Stromal cell of bone marrow (primary cell): ENCODE measurements at regions not wholly inside any gene's neighbourhood (a gene's known extent, or its start where the extent isn't known, plus 50 kb on each side); places are given as distances from the start of the nearest gene placed in this dataset.

ENCODE experiments used
- DNase-seq: peaks from one replicate; pipeline ENCODE4 v3.0.0-alpha.2; 2012; ENCODE audit warnings: low read depth

DNA sequence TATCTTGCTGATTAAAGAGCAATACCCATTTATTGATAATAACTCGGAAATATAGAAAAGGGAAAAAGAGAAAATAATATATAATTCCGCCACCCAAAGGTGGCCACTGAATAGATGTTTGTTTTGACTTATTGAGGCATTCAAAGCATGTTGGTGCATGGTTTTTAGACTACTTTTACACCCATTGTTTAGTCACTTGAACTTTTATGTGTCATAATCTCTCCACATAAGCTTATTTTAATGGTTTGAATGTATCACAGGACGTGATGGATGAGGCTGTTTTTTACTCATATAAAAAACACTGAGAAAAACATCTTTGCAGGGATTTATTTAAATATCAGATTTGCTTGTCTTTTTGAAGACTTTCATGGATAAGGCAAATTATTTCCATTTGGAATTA lies 120.4 kb downstream of the ACKR3 start:
- no peak for DNase-seq

DNA sequence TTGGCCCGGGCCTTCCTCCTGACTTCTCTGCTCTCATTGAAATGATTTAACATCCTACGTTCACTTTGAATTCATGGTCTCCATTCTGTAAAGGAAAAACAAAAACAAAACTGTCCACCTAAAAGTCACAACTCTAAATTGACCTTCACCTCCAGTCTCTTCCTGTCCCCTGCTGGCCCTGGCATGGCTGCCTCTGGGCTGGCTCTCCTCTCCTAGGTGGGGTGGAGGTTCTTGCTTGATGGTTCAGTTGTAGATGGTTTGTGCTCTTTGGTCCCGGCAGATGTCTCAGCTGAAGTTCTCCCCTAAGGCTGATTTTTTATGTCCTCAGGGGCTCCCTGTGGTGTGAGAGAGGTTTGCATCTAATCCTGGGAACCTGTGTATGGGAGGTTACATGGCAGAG lies 121.1 kb downstream of the ACKR3 start:
- no peak for DNase-seq

DNA sequence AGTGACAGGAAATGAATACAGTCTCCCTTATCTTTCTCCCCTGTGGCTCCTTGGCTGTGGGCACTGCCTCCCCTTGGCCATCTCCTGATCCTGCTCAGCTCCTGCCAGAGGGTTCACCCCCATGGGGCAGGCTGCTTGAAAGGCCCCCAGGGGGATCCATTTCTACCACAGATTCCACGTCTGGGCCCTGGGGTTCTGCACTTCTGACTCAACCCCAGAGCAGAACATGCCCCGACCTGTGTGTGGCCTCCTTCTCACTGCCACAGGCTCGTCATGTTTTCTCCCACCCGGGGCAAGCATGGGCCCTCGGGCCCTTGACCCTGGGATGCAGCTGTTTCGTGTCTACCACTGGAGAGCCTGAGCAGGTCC lies 122.2 kb downstream of the ACKR3 start:
- DNase-seq: no peak

DNA sequence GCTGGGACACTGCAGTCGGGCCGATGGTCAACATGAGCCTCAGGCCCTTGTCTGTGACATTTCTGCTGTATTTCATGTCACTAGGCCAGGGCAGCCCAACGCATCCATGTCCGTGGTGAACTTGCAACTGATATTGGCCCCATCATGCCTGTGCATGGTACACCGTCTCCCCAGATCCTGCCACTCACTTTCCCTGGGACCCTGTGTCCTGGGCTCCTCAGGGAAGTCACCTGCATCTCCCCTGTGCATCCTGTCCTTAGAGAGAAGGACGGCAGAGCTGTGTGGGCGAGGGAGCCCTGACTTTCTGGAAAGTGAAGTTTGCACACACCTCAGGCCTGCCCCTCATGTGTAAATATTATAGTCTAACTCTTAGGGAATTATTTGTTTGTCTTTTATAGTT lies 123.3 kb downstream of the ACKR3 start:
- DNase-seq: no peak

- DNase-seq: no peak
Measured at GRCh38 chr2:236693531-236693930, 123.9 kb downstream of the ACKR3 start.

DNA sequence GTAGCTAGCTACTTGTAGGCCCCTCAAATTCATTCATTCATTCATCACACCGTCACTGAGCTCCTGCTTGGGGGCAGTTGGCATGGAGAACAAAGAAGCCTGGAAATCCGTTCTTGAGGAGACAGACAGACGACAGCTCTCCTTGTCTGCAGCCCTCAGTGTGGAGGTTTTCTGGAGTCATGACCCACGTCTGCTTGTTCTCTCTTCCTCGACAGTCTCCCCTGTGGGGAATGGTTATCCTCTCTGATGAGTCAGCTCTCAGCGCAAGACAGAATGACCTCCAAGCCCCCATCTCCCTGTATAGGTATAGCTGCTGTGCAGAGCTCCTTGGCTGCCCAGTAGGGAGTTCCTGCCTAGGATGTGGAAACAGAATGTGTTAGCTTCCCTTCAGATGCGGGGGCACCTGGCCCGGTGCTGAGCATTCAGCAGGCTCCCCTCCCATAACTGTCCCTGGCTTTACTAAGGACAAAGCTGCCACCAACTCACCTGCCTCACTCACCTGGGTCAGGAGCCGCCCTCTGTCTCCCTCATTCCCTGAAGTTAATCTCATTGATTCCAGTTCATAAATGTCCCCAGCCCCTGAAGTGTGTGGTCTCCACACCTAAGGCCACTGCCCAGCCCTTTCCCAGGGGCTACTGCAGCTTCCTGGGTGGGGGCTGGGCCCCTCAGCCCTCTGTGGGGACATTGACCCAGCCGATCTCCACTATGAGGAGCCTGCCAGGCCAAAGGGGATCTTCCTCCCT lies 124.7 kb downstream of the ACKR3 start:
- no peak for DNase-seq

- no peak for DNase-seq
Measured at GRCh38 chr2:236696834-236697233, 127.2 kb downstream of the ACKR3 start.

DNA sequence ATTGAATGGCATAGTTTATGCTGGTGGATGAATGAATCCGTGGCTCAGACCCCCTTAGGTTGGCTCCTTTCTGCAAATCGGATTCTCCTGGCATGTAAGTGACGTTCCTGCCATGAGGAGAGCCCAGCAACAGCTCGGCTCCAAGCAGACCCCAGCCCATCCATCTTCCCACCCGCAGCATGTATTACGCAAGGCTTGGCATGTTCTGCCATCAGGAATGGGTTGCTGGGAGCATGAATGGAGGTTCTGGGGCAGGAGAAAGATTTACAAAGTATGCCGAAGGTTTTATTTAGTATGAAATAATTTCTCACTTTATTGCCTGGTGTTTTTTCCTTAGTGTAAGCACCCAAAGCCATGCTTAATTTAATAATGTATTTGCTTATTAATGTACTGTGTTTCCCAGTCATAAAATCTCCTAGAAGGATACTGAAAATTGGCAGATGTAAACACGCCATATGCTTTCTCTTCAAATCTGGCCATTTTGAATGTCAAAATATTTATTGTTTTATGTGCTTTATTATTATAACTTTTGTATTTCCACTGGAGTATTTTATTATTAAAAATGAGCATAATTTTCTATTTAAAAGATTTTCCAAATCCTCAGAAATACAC lies 128.5 kb downstream of the ACKR3 start:
- DNase-seq: no peak

DNA sequence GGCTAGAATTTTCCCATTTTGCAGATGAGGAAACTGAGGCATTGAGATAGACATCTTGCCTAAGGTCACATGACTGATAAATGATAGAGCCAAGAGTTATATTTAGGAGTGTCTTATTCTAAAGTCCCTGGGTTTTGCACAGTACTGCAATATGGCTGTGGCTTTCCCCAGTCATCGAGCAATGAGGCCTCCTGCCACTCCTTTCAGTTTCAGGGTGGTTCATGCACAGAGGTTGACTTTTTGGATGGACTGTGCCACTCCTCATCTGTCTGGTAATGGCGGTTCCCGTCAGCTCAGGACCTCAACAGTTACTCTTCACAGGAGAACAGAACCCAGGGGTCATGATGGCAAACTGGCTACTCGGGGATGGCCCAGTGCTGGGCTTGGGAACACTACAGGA lies 131.1 kb downstream of the ACKR3 start:
- no peak for DNase-seq

- DNase-seq: no peak
Measured at GRCh38 chr2:236702657-236703372, 133.2 kb downstream of the ACKR3 start.

DNA sequence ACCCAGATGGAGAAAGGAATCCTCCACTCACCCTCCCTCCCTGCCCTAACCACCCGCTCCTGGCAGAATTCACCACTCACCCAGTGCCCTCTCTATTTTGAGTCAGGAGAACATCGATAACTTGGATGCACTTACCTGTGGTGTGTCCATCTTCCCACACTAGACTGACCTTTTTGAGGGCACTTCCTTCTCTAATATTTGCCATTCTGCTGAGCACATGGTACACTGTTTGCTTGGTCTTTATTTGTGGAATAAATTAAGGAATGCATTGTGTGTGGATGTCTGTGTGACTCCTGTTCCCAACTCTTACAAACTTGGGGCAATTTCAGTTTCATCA lies 133.7 kb downstream of the ACKR3 start:
- DNase-seq: no peak

DNA sequence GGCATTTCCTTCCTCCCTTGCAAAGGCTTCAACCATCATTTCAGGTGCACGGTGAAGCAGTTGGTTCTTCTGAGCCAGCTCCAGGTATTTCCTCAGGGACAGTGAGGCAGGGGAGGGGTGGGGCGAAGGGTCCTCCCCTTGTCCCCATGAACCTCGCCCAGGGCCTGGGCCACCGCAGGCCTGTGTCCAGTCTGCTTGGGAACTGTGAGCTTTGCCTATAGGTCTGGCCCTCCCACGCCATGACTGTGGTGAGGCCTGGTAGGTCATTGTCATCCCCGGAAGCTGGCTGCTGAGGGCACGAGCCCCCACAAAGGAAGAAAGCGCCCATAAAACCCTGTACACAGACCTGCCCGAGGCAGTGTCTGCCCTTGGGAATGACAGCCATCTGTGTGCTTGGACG lies 134.3 kb downstream of the ACKR3 start:
- no peak for DNase-seq

DNA sequence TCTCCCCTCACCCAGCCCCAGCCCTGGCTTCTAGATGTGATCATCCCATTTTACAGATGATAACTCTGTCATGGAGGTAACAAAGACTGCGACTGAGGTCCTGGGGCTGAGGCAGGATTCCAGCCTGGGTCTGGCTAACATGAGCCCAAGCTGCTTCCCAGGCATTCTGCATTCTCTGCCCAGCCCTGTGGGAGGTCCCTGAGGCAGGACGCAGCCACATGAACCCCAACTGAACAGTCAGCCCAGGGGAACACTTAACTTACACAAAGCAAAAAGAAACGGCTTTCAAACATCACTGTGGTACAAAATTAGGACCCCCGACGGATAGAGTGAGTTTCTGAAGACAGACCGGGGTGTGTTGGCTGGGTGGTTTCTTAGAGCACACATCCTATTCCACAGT lies 135.3 kb downstream of the ACKR3 start:
- DNase-seq: no peak

DNA sequence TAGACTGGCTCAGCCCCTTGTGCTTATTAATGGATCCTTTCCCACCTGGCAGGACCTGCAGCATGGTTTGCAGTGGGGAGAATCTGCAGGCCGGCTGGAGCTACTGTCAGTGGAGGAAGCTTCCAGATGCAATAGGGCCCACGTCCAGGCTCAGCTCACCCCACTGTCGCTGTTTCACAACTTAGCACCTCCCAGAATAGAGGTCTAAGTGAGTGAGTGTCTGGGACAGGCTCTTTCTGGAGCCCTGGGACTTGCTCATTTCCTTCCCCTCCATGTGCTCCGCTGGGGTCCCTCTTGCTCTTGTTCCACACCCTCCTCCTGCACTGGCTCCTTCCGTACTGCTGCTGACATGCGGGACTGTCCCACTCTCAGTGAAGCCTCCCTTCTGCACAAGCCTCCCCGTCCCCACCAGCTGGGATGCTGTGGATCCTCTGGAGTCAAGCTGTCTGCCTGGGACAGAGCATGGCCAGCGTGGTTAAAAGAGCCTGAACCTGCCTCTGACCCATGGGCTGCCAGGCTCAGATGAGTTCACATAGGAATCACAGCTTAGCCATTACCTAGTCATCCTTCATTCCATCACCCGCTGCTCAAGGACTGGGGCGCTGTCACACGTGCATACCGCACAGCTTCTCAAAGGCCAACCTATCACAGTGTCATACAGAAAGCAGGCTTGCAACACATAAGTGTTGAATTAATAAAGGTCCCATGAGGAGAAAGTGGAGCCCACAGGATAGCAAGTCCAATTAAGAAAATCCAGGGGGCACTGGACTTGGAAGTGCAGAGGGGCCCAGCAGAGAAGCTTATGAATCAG lies 135.9 kb downstream of the ACKR3 start:
- no peak for DNase-seq

DNA sequence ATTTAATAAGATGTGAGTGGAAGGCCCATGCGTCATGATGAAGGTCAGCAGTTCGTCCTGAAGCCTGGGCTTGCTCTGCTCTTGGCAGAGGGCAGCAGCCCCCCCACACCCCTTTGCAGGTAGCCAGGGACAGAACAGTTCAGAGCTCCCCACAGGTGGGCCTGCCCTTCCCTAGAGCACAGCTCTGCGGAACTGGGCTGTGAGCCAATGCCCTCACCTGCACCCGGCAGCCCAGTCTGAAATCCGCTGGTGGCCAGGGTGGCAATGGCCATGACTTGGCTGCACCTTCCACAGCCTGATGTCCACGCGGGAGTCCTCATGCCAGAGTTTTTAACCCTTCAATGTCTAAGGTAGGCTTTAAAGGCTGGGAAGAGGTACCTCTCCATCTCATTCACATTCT lies 136.7 kb downstream of the ACKR3 start:
- no peak for DNase-seq

GRCh38 chr2:236706803-236707202 lies 137.2 kb downstream of the ACKR3 start:
- DNase-seq: no peak

DNA sequence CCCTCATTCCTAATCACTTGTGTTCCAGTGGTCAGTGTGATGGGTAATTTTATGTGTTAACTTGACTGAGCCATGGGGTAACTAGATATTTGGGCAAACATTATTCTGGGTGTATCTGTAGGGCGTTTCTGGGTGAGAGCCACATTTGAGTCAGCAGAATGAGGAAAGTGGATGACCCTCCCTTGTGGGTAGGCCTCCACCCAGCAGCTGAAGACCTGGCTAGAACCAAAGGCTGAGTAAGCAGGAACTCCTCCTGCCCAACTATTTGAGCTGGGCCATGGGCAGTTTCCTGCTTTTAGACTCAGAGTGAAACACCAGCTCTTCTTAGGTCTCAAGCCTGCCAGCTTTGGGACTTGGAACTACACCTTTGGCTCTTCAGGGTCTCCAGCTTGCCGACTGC lies 141.8 kb downstream of the ACKR3 start:
- peak; percentile 78 for DNase-seq

DNA sequence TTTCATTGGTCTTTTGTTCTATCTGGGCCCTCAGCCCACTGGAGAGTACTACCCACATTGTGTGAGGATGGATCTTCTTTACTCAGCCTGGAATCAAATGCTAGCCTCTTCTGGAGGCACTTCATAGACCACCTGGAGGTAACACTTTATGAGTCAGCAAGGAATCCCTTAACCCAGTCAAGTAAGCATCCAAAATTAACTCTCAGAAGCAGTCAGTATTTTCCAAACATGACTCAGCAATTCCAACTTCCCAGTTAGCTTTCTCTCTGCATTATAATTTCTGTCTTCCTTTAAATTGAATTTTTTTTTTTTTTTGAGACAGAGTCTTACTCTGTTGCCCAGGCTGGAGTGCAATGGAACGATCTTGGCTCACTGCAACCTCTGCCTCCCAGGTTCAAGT lies 142.7 kb downstream of the ACKR3 start:
- DNase-seq: peak; percentile 40

DNA sequence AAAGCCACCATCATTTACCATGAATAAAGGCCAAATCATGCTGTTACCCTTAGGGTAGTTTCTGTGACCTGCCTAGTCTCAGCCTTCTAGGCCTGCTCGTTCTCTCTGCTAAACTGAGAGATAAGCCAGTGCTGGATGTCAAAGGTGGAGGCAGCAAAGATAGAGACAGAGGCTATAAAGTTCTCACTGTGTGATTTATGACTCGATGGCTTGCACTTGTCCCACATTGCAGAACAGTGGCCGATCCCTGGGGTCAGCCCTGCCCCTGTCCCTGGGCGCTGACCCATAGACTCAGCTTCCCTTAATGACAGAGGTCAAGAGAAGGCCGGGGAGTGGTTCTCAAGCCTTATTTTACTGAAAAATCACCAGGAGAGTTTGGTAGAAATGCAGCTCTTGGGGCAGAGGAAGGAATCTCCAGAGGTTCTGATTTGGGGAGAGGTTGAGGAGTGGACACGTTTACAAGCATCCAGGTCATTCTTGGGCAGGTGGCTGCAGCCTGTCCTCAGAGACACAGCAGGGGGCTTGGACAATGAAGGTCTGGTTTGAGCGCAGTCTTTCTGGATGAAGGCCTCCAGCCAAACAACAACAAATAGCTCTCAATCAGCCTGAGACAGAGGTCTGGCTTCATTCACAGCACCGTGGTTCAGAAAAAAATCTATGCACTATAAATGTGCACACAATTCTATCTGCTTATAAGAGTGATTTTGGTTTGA lies 143.5 kb downstream of the ACKR3 start:
- DNase-seq: no peak

DNA sequence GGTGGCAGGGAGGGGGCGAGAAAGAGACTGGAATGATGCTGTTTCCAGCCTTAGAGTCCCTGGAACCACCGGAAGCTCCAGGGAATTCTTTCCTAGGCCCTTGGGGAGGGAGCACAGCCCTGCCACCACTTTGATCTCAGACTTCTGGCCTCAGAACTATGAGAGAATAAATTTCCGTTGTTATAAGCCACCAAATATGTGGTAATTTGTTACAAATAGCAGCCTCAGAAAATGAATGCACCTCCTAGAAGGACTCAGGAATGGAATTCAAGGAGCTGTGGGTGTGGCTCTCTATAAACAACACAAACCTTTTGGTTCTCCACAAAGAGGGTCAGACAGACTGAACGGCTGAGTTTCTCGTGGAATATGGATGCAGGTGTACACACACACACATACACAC lies 144.5 kb downstream of the ACKR3 start:
- no peak for DNase-seq

DNA sequence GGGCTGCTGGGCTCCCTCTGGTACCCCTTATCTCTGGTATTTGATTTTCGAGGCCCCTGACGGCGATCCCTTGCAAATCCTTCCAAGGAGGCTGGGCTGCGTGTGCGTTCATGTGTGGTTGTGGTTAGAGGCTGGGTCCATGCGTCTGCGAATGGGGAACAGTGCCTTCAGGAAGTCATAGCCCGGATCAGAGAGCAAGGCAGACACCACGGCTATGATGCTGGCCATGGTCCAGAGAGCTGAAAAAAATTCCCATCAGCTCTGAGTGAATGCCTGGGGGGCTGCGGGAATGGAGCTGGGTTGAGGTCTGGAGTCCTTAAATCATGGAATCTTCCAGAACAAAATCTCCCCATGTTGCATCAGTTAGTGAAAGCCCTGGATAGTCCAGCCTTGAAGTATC lies 145.5 kb downstream of the ACKR3 start:
- DNase-seq: no peak

- DNase-seq: no peak
Measured at GRCh38 chr2:236715491-236715961, 145.9 kb downstream of the ACKR3 start.
